Duodenal mucosa (tissue), 2 donors: ENCODE measurements at regions not wholly inside any gene's neighbourhood (a gene's known extent, or its start where the extent isn't known, plus 50 kb on each side); places are given as distances from the start of the nearest gene placed in this dataset.
"Not testable (repeated sequence)": the region's sequence is repeated elsewhere in the genome, so short reads cannot be mapped to it uniquely, and the experiment has no call there.

Source experiments
- H3K27ac ChIP-seq: one replicate; pipeline ENCODE4 v1.7.0; 2013; ENCODE audit warnings: low read depth, low read length
- H3K27me3 ChIP-seq, 2 donors: one replicate each; pipeline ENCODE4 v1.7.0; 2013; ENCODE audit warnings: low read length in 2 of 2, control low read depth in 1 of 2; ENCODE audit not compliant: insufficient read depth in 2 of 2, control insufficient read depth in 1 of 2
- H3K36me3 ChIP-seq, 2 donors: one replicate each; pipeline ENCODE4 v1.7.0; 2013; ENCODE audit warnings: low read length in 2 of 2, control low read depth in 1 of 2; ENCODE audit not compliant: insufficient read depth in 2 of 2, control insufficient read depth in 1 of 2
- H3K4me1 ChIP-seq, 2 donors: one replicate each; pipeline ENCODE4 v1.7.0; 2013; ENCODE audit warnings: low read length in 2 of 2, control low read depth in 1 of 2; ENCODE audit not compliant: insufficient read depth in 2 of 2, control insufficient read depth in 1 of 2
- H3K4me3 ChIP-seq, 2 donors: one replicate each; pipeline ENCODE4 v1.7.0; 2013; ENCODE audit warnings: low read length in 2 of 2, low read depth in 1 of 2
- H3K9ac ChIP-seq, 2 donors: one replicate each; pipeline ENCODE4 v1.7.0; 2013; ENCODE audit warnings: low read length in 2 of 2, low read depth in 1 of 2
- H3K9me3 ChIP-seq, 2 donors: one replicate each; pipeline ENCODE4 v1.7.0; 2013; ENCODE audit warnings: low read length in 2 of 2, control low read depth in 1 of 2; ENCODE audit not compliant: control insufficient read depth in 1 of 2

DNA sequence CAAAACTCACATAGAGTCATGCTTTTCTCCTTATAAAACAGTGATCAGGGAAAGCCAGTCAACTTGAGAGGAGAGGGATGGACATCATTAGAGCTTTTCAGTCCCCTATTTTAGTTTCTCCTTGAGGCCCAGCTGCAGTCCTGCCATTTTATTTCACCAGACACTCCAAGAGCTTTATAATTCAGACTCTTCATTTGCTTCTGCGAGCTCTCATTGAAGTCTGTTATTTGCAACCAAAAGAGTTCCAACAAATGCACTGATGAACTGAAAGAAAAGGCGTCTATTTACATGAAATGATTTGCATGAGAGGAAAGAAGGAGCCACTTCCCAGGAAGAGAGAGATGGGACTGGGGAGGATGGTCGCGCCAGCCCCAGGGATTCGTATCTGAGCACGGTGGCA is 86.8 kb downstream of the NDUFA12 start:
- H3K4me3 ChIP-seq = no peak overlapping the region
- H3K9me3 ChIP-seq = no peaks in the 10 kb centered on the region
- H3K4me1 ChIP-seq = no peaks in the 10 kb centered on the region
- H3K9ac ChIP-seq = no peak overlapping the region
- no peaks in the 10 kb centered on the region for H3K27me3 ChIP-seq
- H3K36me3 ChIP-seq = no peaks in the 10 kb centered on the region
- H3K27ac ChIP-seq = no peak overlapping the region

DNA sequence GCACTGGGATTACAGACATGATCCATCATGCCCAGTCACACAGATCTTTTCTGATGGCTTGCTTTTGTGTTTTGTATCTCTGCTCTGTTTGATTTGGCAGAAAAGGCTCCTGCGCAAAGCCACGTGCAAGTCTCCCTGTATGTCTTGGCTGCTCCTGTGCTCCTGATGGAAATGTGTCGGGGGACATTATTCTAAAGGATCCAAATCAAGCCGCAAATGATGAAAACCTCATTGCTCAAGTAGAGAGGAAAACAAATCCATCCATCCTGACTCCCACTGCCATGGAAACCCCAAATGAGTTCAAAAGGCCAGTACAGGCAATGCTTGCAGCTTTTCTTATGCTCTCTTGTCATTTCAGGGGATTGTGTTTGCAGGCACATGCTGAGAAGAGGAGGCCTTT is 93.8 kb downstream of the NDUFA12 start:
- Histone ChIP-seq H3K27ac (no peak overlapping the region), H3K4me3 (no peak overlapping the region), H3K36me3 (no peaks in the 10 kb centered on the region), H3K9ac (no peak overlapping the region), H3K27me3 (no peaks in the 10 kb centered on the region), H3K9me3 (peaks cover 0 to 2% of the 10 kb centered on the region in 2 donors), H3K4me1 (no peaks in the 10 kb centered on the region)

DNA sequence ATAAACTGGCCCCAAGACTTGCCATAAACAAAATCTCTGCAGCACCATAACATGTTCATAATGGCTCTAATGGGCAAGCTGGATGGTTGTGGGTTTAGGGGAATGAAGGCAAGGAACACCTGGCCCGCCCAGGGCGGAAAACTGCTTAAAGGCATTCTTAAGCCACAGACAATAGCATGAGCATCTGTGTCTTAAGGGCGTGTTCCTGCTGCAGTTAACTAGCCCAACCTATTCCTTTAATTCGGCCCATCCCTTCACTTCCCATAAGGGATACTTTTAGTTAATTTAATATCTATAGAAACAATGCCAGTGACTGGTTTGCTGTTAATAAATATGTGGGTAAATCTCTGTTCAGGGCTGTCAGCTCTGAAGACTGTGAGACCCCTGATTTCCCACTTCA is 97.7 kb downstream of the NDUFA12 start:
- H3K27ac ChIP-seq, H3K27me3 ChIP-seq: not testable (repeated sequence)

DNA sequence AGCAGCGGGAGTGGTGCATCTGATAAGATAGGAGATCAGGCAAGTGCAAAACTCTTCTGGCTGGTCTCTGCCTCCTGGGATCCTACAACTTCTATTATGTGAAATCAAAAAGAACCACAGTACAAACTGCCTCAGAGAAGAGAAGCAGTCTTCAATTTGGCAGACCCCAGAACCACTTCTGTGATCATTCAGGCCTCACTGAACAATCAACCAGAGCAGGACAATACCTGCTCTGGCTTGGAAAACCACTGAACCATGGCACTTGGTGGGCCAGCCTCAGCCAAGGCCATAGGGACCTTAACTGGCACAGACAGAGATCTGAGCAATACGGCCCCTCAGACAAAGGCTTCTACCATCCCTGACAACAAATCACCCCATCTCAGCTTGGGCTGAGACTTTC is 103.0 kb downstream of the NDUFA12 start:
- Histone ChIP-seq H3K9ac (no peak overlapping the region), H3K4me1 (no peaks in the 10 kb centered on the region), H3K27me3 (no peaks in the 10 kb centered on the region), H3K27ac (no peak overlapping the region), H3K36me3 (no peaks in the 10 kb centered on the region), H3K9me3 (no peaks in the 10 kb centered on the region), H3K4me3 (no peak overlapping the region)

More for the DNA sequence above, 97.7 kb downstream of the NDUFA12 start:
- H3K4me3 ChIP-seq, H3K4me1 ChIP-seq, H3K36me3 ChIP-seq, H3K9me3 ChIP-seq, H3K9ac ChIP-seq: not testable (repeated sequence)

DNA sequence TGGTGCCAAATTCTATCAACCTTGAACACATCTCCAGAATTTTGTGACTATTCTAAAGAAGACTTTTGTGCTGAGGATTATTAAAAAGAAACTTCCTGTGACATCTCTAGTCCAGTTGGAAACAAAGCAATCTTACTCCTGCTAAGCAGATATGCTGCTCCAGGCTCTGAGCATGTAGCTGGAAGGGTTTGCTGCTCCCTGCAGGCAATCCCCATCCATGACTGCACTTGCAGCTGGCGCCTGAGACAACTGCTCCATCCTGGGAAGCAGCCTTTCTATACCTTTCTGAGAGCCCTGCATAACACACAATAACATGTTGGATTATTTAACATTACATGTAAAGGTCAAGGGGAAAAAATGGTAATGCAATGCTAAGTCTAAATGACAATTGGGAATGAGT is 105.1 kb downstream of the NDUFA12 start:
- H3K9me3 ChIP-seq = no peaks in the 10 kb centered on the region
- no peaks in the 10 kb centered on the region for H3K4me1 ChIP-seq
- H3K9ac ChIP-seq = no peak overlapping the region
- no peaks in the 10 kb centered on the region for H3K36me3 ChIP-seq
- H3K27ac ChIP-seq = no peak overlapping the region
- H3K27me3 ChIP-seq = no peaks in the 10 kb centered on the region
- no peak overlapping the region for H3K4me3 ChIP-seq

DNA sequence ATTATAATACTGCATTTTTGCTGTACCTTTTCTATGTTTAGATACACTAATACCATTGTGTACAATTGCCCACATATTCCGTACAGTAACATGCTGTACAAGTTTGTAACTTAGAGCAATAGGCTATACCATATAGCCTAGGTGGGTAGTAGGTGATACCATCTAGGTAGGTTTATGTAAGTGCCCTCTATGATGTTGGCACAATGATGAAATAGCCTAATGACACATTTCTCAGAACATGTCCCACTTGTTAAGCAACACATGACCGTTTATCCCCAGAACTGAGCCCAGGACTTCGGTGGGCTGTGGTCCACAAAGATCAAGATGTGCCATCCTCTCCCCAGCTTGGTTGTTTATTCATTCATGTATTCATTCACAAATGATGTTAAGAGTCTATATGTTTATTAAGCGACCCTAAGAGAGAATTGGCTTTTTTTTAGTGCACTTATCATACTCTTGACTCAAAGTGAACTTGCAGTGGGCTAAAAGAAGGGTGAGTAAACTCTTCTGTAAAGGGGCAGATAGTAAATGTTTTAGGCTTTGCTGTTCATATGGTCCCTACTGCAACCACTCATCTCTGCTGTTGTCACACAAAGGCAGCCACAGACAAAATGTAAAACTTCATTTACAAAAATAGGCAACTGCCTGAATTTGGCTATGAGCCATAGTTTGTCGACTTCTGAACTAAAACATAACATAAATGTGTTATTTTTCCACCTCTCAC is 110.8 kb downstream of the NDUFA12 start:
- Histone ChIP-seq H3K9me3 (no peaks in the 10 kb centered on the region), H3K4me3 (no peak overlapping the region), H3K27ac (no peak overlapping the region), H3K4me1 (no peaks in the 10 kb centered on the region), H3K36me3 (no peaks in the 10 kb centered on the region), H3K27me3 (no peaks in the 10 kb centered on the region), H3K9ac (no peak overlapping the region)

DNA sequence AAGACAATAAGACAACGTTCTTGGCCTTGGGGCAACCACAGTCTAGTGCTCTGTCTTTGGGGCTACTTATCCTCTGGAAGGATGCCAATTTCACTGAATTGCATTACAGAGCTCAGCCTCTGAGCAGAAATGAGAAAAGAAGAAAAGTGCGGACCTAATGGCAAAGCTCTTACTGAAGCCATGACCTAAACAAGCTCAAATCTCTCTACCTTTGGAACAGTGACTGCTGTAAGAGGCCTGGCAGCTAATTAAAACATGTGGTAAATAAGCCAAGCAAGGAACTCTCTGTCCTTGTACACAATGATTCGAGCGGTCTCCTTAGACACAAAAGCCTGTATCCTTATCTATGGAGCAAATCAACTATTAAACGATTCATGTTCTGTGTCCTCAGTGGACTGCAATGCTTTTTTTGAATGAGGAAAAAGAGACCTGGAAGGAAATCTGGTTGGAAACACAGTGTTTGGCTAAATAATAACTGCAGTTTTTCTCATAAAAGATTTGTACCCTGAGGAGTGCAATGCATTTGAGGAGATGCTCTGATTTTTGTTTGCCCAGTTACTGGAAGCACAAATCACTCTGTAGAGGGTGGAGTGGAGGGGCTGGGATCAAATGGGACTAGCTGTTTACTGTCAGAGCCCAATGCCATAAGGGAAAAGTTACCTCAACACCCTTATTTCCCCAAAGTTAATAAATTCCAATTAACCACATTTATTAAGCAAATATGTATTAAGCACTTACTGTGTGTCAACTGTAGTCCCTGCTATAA is 113.9 kb downstream of the NDUFA12 start:
- Histone ChIP-seq H3K9me3 (no peaks in the 10 kb centered on the region), H3K36me3 (no peaks in the 10 kb centered on the region), H3K4me3 (no peak overlapping the region), H3K9ac (no peak overlapping the region), H3K27me3 (no peaks in the 10 kb centered on the region), H3K4me1 (no peaks in the 10 kb centered on the region), H3K27ac (no peak overlapping the region)

DNA sequence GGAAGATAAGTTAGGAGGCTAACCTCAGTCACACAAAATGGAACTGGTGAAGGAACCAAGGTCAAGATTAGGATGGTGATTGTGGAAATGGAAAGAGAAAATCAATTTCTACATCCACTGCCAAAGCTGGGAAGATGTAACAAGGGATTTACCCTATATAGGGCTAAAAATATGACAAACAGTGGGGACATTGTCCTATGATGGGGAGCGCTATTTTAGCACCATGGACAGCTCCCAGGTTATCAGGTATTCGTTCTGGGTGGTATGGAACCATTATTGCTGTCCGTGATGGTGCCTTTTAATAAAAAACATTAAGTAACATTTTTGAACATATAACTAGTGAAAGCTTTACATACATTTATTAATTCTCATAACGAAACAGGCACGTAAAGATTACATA is 124.0 kb downstream of the NDUFA12 start:
- no peak overlapping the region for H3K4me3 ChIP-seq
- peaks cover 14 to 19% of the 10 kb centered on the region in 2 donors for H3K27me3 ChIP-seq
- H3K4me1 ChIP-seq = no peaks in the 10 kb centered on the region
- H3K9me3 ChIP-seq = no peaks in the 10 kb centered on the region
- no peak overlapping the region for H3K27ac ChIP-seq
- no peak overlapping the region for H3K9ac ChIP-seq
- no peaks in the 10 kb centered on the region for H3K36me3 ChIP-seq

DNA sequence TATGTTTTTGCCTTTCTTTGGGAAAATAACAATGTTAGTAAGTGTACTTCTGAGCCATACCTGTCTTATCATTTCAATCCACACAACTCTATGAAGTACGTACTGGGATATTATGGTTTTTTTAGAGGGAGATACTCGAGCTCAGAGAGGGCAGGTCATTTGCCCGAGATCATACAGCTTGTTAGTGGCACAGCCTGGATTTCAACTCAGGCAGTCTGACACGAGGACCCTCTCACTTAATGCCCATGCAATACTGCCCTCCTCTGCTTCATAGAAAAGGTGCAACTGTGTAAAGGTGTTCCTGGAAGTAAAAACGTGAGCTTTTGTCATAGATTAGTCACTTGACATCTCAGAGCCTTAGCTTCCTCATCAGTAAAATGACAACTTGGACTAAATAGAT is 128.0 kb downstream of the NDUFA12 start:
- H3K27me3 ChIP-seq = peaks cover 40 to 54% of the 10 kb centered on the region in 2 donors
- no peak overlapping the region for H3K27ac ChIP-seq
- no peak overlapping the region for H3K9ac ChIP-seq
- H3K4me1 ChIP-seq = no peaks in the 10 kb centered on the region
- no peaks in the 10 kb centered on the region for H3K9me3 ChIP-seq
- H3K36me3 ChIP-seq = no peaks in the 10 kb centered on the region
- no peak overlapping the region for H3K4me3 ChIP-seq

DNA sequence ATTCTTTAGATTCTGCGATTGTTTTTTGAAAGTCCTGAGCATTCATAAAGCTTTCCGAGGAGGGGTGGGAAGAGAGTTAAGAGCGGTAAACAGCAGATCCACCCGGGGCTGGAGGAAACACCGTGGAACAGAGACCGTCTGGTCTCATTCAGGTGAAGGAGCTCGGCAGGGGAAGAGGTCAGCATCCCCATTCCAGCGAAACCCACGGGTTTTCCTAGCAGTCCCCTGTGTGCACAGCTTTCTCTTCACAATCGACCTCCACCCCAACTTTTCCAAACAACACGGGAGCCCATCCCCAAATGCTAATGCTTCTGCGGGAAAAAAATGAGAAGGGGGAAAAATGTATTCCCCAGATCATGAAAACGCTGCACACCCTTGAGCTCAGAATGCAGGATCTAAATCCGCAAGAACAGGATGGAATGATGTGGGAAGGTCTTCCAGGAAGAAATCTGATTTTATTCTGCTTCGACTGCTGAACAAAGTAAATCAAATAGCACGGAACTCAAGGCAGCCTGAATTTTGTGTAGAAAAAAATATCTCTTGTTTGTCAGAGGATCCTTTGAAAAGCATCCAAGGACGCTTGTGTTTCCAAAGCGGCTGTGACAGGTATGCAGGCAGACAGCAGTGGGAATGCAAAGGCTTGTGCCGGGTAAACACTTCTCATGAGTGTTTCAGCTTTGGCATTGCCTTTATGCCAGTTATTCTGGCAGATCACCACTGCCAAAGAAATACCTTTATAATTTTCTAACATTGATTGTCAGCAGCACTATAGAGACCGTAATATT is 128.8 kb downstream of the NDUFA12 start:
- Histone ChIP-seq H3K9ac (no peak overlapping the region), H3K36me3 (no peaks in the 10 kb centered on the region), H3K27me3 (peaks cover 40 to 54% of the 10 kb centered on the region in 2 donors), H3K4me3 (no peak overlapping the region), H3K27ac (no peak overlapping the region), H3K9me3 (no peaks in the 10 kb centered on the region), H3K4me1 (no peaks in the 10 kb centered on the region)
